ENCODE measurements at regions not wholly inside any gene's neighbourhood (a gene's known extent, or its start where the extent isn't known, plus 50 kb on each side); places are given as distances from the start of the nearest gene placed in this dataset.

- TF ChIP-seq NKRF (conservative IDR thresholded peaks at IDR 0.05) = no peak
- no peak for TF ChIP-seq HSF1 (IDR thresholded peaks at IDR 0.05; ENCODE audit: low read depth, low read length)
- no peak for TF ChIP-seq KLF5 (IDR thresholded peaks at IDR 0.05; ENCODE audit: partially characterized antibody)
These were observed 69.1 kb upstream of the COCH start (continued) for GRCh38 chr14:30805284-30805683.

GRCh38 chr14:30808576-30808975 is 65.8 kb upstream of the COCH start:
- RAD21 ChIA-PET (ENCODE audit: unreplicated experiment) = no interaction called here
- no peak for DNase-seq (ENCODE audit: low read depth, low spot score)
- no peaks in the 10 kb centered on the region for H3K9me3 ChIP-seq (replicated peaks; ENCODE audit: control insufficient read depth, insufficient read depth, low read length)
- no peak overlapping the region for H2AFZ ChIP-seq (ENCODE audit: control insufficient read depth, low read depth, low read length)
- FAIRE-seq = no peak
- no peak overlapping the region for H3K9ac ChIP-seq (ENCODE audit: control insufficient read depth, insufficient read depth, low read length)
- no peak for ATAC-seq
- POLR2A ChIA-PET = no interaction called here
- H3K36me3 ChIP-seq (ENCODE audit: control insufficient read depth in 2 of 2, insufficient read depth in 2 of 2, low read length in 1 of 2) = no peaks in the 10 kb centered on the region
- H3K27me3 ChIP-seq (replicated peaks in 1 of 2; ENCODE audit: control insufficient read depth in 2 of 2, insufficient read depth in 2 of 2, low read length in 1 of 2) = no peaks in the 10 kb centered on the region
- H4K20me1 ChIP-seq (ENCODE audit: control insufficient read depth, insufficient read depth) = no peaks in the 10 kb centered on the region
- no peak overlapping the region for H3K4me3 ChIP-seq
- CTCF ChIA-PET = interaction anchor here (0.7 kb wide), 1 partner anchor 176 kb away, joined by 3 read pairs; no protein-coding TSS in a partner anchor
- no peaks in the 10 kb centered on the region for H3K79me2 ChIP-seq (ENCODE audit: control insufficient read depth, insufficient read depth, low read length)
- in situ Hi-C loops (cut with MboI) = no loop called here
- no peaks in the 10 kb centered on the region for H3K4me1 ChIP-seq (ENCODE audit: control insufficient read depth, insufficient read depth, low read length)
- no peak overlapping the region for H3K27ac ChIP-seq (ENCODE audit: control insufficient read depth, insufficient read depth)
- WGBS (ENCODE audit: insufficient coverage, insufficient replicate concordance, low lambda C conversion rate, missing lambda C conversion rate) = 97% methylated on average over 1 of the region's 1 CpG
- no peak overlapping the region for H3K4me2 ChIP-seq (ENCODE audit: control insufficient read depth, insufficient read depth)
- intact Hi-C loops (cut with micrococcal nuclease; ENCODE audit: unreplicated experiment) = no loop called here
- SMC1A ChIA-PET (ENCODE audit: uncharacterized antibody, unreplicated experiment) = no interaction called here
- BruUV-seq (replicated peaks) = no TSS peak
- TF ChIP-seq MEF2B (IDR thresholded peaks at IDR 0.05; ENCODE audit: partially characterized antibody, poor library complexity, severe bottlenecking) (no peak), CUX1 (IDR thresholded peaks at IDR 0.05; ENCODE audit: insufficient replicate concordance, low read depth, low read length) (no peak), FOXM1 (IDR thresholded peaks at IDR 0.05; ENCODE audit: low read depth, low read length) (no peak), MYB (IDR thresholded peaks at IDR 0.05; ENCODE audit: borderline replicate concordance, low read depth, low read length) (no peak), TCF12 (IDR thresholded peaks at IDR 0.05; ENCODE audit: low read depth, low read length) (no peak), IRF4 (IDR thresholded peaks at IDR 0.05; ENCODE audit: low read depth, low read length) (no peak), CHD4 (IDR thresholded peaks at IDR 0.05) (no peak), TBL1XR1 (IDR thresholded peaks at IDR 0.05; ENCODE audit: low read depth, low read length) (no peak), ZNF207 (IDR thresholded peaks at IDR 0.05; ENCODE audit: borderline replicate concordance) (no peak), JUNB (IDR thresholded peaks at IDR 0.05) (no peak), IRF3 (IDR thresholded peaks at IDR 0.05) (no peak)
